Sigmoid colon (tissue), 6 donors: ENCODE measurements at regions not wholly inside any gene's neighbourhood (a gene's known extent, or its start where the extent isn't known, plus 50 kb on each side); places are given as distances from the start of the nearest gene placed in this dataset.
"Not testable (repeated sequence)": the region's sequence is repeated elsewhere in the genome, so short reads cannot be mapped to it uniquely, and the experiment has no call there.

Source experiments
- DNase-seq: peaks from one replicate; pipeline ENCODE4 v3.0.0-alpha.2; 2019
- H3K27ac ChIP-seq, 4 donors: fragments of 200-600 bp; sonication (generic); one replicate each; pipeline ENCODE4 v1.5.1; 2016 to 2019; ENCODE audit warnings: mild to moderate bottlenecking in 1 of 4
- H3K27me3 ChIP-seq, 3 donors: fragments of 200-600 bp; sonication (generic); one replicate each; pipeline ENCODE4 v1.5.1; 2019; ENCODE audit warnings: mild to moderate bottlenecking in 1 of 3
- H3K36me3 ChIP-seq, 4 donors: fragments of 200-600 bp; sonication (generic); one replicate each; pipeline ENCODE4 v1.5.1; 2016 to 2019
- H3K4me1 ChIP-seq, 4 donors: fragments of 200-600 bp; sonication (generic); one replicate each; pipeline ENCODE4 v1.5.1; 2017 to 2019
- H3K4me3 ChIP-seq, 4 donors: fragments of 200-600 bp; sonication (generic); one replicate each; pipeline ENCODE4 v1.5.1; 2017 to 2019; ENCODE audit warnings: mild to moderate bottlenecking in 2 of 4, moderate library complexity in 1 of 4
- H3K9me3 ChIP-seq, 4 donors: fragments of 200-600 bp in 3 of 4; sonication (generic) in 3 of 4; one replicate each; pipeline versions ENCODE4 v1.5.1 to v1.6.1; 2013 to 2019
- EP300 ChIP-seq, 4 donors: sonication (generic); formaldehyde crosslinking; IDR thresholded peaks; one replicate each; pipeline ENCODE4 v1.6.1; 2017; ENCODE audit warnings: antibody characterized with exemption in 4 of 4
- POLR2A ChIP-seq, 2 donors: fragments of 450-650 bp; IDR thresholded peaks; one replicate each; pipeline ENCODE4 v1.6.1; 2016; ENCODE audit warnings: antibody characterized with exemption in 2 of 2, mild to moderate bottlenecking in 2 of 2, moderate library complexity in 2 of 2
- POLR2AphosphoS5 ChIP-seq, 4 donors: sonication (generic); formaldehyde crosslinking; IDR thresholded peaks; one replicate each; pipeline ENCODE4 v1.6.1; 2017; ENCODE audit warnings: antibody characterized with exemption in 4 of 4
- whole genome bisulfite sequencing, 2 donors: extraction: QIAGEN DNeasy Blood & Tissue Kit; methylation state at CpG; one replicate each; pipeline ENCODE4 v1.1.7; 2013; 5-methylcytosine and 5-hydroxymethylcytosine counted together
- intact Hi-C: fragments of 100-400 bp; cut with DNase I; formaldehyde crosslinking; loops from one replicate; pipeline ENCODE4 v1.15.1; 2023
- TF ChIP-seq, protein P1 (sequence below), 4 experiments: fragments of 450-650 bp in 3 of 4; fragments of 200-600 bp in 1 of 4; IDR thresholded peaks; one replicate each; pipeline ENCODE4 v1.5.1; 2016 to 2019; ENCODE audit warnings: antibody characterized with exemption in 4 of 4, mild to moderate bottlenecking in 3 of 4, moderate library complexity in 2 of 4
- donor health status: healthy with polysubstance abuse.
- donor health status: healthy.

DNA sequence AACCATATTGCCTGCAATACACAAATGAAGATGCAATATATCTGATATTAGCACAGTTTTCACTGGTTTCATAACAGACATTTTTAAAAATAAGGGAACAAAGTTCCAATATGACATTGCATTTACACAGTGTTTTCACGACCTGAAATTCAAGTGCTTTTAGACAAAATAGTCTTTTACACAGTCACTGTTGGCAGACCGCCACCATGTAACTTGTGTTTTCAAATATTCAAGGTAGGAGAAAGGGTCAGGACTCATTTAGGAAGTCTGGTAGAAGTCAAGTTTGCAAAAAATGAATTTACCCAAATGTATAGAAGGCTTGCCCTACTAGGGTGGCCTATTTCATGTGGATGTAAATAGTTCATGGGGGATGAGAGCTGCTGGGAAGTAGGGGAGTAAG, 98.1 kb upstream of the TAS2R1 start:
- no peak for TF ChIP-seq EP300 (IDR thresholded peaks at IDR 0.05)
- no peak for TF ChIP-seq POLR2AphosphoS5 (IDR thresholded peaks at IDR 0.05)
- TF ChIP-seq POLR2A (IDR thresholded peaks at IDR 0.05): no peak
- TF ChIP-seq, protein P1, sequence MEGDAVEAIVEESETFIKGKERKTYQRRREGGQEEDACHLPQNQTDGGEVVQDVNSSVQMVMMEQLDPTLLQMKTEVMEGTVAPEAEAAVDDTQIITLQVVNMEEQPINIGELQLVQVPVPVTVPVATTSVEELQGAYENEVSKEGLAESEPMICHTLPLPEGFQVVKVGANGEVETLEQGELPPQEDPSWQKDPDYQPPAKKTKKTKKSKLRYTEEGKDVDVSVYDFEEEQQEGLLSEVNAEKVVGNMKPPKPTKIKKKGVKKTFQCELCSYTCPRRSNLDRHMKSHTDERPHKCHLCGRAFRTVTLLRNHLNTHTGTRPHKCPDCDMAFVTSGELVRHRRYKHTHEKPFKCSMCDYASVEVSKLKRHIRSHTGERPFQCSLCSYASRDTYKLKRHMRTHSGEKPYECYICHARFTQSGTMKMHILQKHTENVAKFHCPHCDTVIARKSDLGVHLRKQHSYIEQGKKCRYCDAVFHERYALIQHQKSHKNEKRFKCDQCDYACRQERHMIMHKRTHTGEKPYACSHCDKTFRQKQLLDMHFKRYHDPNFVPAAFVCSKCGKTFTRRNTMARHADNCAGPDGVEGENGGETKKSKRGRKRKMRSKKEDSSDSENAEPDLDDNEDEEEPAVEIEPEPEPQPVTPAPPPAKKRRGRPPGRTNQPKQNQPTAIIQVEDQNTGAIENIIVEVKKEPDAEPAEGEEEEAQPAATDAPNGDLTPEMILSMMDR (IDR thresholded peaks at IDR 0.05): no peak
- no peaks in the 10 kb centered on the region for H3K4me1 ChIP-seq
- no peak overlapping the region for H3K4me3 ChIP-seq
- H3K36me3 ChIP-seq: no peaks in the 10 kb centered on the region
- H3K27ac ChIP-seq: no peak overlapping the region
- H3K27me3 ChIP-seq: no peaks in the 10 kb centered on the region
- no peak for DNase-seq
- 67 to 80% methylated on average over 2 of the region's 2 CpGs for WGBS, 2 donors
- H3K9me3 ChIP-seq: no peaks in the 10 kb centered on the region
- intact Hi-C loops: no loop called here

DNA sequence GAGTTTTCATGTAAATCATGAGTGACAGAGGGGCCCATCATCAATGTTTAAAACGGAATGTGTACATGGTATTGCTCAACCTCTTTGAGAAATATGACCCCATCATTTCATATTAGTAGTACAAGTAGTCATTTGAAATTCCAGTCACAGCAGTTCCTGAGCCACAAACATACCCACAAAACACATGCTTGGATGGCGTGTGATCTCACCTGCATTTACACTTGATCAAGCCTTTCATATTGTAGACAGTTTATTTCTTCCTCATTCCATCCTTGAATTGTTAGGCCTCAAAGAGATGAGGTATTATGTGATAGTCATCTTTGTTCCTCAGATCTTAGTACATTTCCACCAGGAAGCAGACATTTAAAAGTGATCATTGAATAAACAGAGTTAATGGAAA, 96.8 kb upstream of the TAS2R1 start:
- WGBS, 2 donors: 81 to 84% methylated on average over 2 of the region's 2 CpGs
- Histone ChIP-seq H3K36me3 (no peaks in the 10 kb centered on the region), H3K4me1 (no peaks in the 10 kb centered on the region), H3K4me3 (no peak overlapping the region), H3K27ac (no peak overlapping the region), H3K27me3 (no peaks in the 10 kb centered on the region), H3K9me3 (no peaks in the 10 kb centered on the region)
- DNase-seq: no peak
- intact Hi-C loops: no loop called here
- TF ChIP-seq EP300 (IDR thresholded peaks at IDR 0.05) (no peak), POLR2A (IDR thresholded peaks at IDR 0.05) (no peak), POLR2AphosphoS5 (IDR thresholded peaks at IDR 0.05) (no peak)
- TF ChIP-seq, protein P1 (IDR thresholded peaks at IDR 0.05): no peak

DNA sequence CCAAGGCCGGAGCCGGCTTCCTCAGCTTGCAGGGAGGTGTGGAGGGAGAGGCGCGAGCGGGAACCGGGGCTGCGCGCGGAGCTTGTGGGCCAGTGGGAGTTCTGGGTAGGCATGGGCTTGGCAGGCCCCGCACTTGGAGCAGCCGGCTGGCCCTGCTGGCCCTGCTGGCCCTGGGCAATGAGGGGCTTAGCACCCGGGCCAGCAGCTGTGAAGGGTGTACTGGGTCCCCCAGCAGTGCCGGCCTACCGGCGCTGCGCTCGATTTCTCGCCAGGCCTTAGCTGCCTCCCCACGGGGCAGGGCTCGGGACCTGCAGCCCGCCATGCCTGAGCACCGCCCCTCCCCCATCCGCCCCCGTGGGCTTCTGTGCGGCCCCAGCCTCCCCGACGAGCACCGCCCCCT, 95.1 kb upstream of the TAS2R1 start:
- H3K4me1 ChIP-seq, DNase-seq, H3K27me3 ChIP-seq, intact Hi-C loops, H3K9me3 ChIP-seq, H3K4me3 ChIP-seq, H3K36me3 ChIP-seq, H3K27ac ChIP-seq: not testable (repeated sequence)
- WGBS, 2 donors: 97% methylated on average over 28 of the region's 28 CpGs

DNA sequence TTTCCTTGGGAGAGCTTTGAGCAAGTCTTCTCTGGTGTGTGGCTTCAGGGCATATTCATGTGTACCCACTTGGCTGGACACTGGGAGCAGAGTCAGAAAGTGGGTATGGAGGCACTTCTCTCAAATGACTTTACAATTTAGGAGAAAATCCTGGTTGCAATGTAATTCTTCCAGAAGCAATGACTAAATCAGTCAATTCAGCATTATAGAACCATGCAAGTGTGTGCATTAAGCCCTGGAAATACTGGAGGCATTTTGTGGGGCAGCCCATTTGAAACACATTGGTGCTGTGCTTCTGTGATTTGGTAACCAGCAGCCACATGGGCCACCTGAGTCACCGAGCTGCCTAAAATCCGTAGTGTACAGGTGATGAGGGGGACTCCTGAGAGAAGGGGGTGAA, 94.6 kb upstream of the TAS2R1 start:
- H3K4me1 ChIP-seq: no peaks in the 10 kb centered on the region
- no peaks in the 10 kb centered on the region for H3K9me3 ChIP-seq
- H3K4me3 ChIP-seq: no peak overlapping the region
- 89 to 93% methylated on average over 2 of the region's 2 CpGs for WGBS, 2 donors
- intact Hi-C loops: no loop called here
- H3K36me3 ChIP-seq: no peaks in the 10 kb centered on the region
- no peak overlapping the region for H3K27ac ChIP-seq
- no peak for TF ChIP-seq EP300 (IDR thresholded peaks at IDR 0.05)
- no peak for TF ChIP-seq POLR2A (IDR thresholded peaks at IDR 0.05)
- TF ChIP-seq, protein P1 (IDR thresholded peaks at IDR 0.05): no peak
- no peak for TF ChIP-seq POLR2AphosphoS5 (IDR thresholded peaks at IDR 0.05)
- no peaks in the 10 kb centered on the region for H3K27me3 ChIP-seq
- no peak for DNase-seq

DNA sequence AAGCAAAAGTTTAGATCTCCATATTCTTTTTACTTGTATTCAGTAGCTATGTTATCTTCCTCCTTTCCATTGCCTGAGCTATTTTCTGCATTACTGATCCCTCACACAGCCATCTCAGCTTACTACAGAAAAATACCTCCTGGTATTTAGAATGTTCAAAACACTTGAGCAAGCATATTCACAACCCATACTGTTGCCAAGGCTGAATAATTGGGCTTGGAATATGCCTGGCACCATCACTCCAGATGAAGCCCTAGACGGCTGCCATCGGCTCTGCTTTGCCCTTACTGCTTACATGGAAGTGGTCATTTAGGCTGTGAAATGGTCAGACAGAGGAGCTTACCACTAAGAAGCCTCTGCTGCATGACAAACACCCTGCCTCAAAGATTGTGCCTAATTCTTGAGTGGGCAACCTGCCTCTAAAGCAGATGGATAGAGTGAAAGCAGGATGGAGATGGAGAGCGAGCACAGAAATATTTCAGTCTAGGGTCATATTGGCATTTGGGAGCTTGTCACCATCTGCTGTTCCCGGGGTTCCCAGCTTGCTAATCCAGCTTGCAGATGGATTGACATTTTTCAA, 92.5 kb upstream of the TAS2R1 start:
- no peak for DNase-seq

More for the DNA sequence above, 92.5 kb upstream of the TAS2R1 start:
- Histone ChIP-seq H3K4me3 (no peak overlapping the region), H3K4me1 (no peaks in the 10 kb centered on the region), H3K27me3 (no peaks in the 10 kb centered on the region), H3K36me3 (no peaks in the 10 kb centered on the region), H3K27ac (no peak overlapping the region), H3K9me3 (no peaks in the 10 kb centered on the region)
- WGBS, 2 donors: 92% methylated on average over 4 of the region's 4 CpGs
- intact Hi-C loops: no loop called here
- TF ChIP-seq POLR2AphosphoS5 (IDR thresholded peaks at IDR 0.05) (no peak), EP300 (IDR thresholded peaks at IDR 0.05) (no peak), POLR2A (IDR thresholded peaks at IDR 0.05) (no peak)
- TF ChIP-seq, protein P1 (IDR thresholded peaks at IDR 0.05): no peak
